ENCODE measurements at regions not wholly inside any gene's neighbourhood (a gene's known extent, or its start where the extent isn't known, plus 50 kb on each side); places are given as distances from the start of the nearest gene placed in this dataset.

GRCh38 chr4:24235618-24236017, 345.8 kb upstream of the PPARGC1A start:
- no peak overlapping the region for H3K4me3 ChIP-seq (ENCODE audit: low read depth, low read length)
- no peak for DNase-seq (ENCODE audit: low read depth)
- no peak for TF ChIP-seq CTCF (IDR thresholded peaks at IDR 0.05; ENCODE audit: control insufficient read depth, extremely low read depth, insufficient read depth)

GRCh38 chr4:24234288-24234848, 344.5 kb upstream of the PPARGC1A start:
- H3K4me3 ChIP-seq (ENCODE audit: low read depth, low read length), result no peak overlapping the region
- TF ChIP-seq CTCF (IDR thresholded peaks at IDR 0.05; ENCODE audit: control insufficient read depth, extremely low read depth, insufficient read depth), result no peak
- no peak for DNase-seq (ENCODE audit: low read depth)

GRCh38 chr4:24230955-24231354, 341.1 kb upstream of the PPARGC1A start:
- TF ChIP-seq CTCF (IDR thresholded peaks at IDR 0.05; ENCODE audit: control insufficient read depth, extremely low read depth, insufficient read depth), result no peak
- H3K4me3 ChIP-seq (ENCODE audit: low read depth, low read length), result no peak overlapping the region

GRCh38 chr4:24229978-24230377, 340.1 kb upstream of the PPARGC1A start:
- no peak for TF ChIP-seq CTCF (IDR thresholded peaks at IDR 0.05; ENCODE audit: control insufficient read depth, extremely low read depth, insufficient read depth)
- DNase-seq (ENCODE audit: low read depth), result no peak
- no peak overlapping the region for H3K4me3 ChIP-seq (ENCODE audit: low read depth, low read length)

More at GRCh38 chr4:24230955-24231354, 341.1 kb upstream of the PPARGC1A start:
- no peak for DNase-seq (ENCODE audit: low read depth)

- H3K4me3 ChIP-seq (ENCODE audit: low read depth, low read length), result no peak overlapping the region
- TF ChIP-seq CTCF (IDR thresholded peaks at IDR 0.05; ENCODE audit: control insufficient read depth, extremely low read depth, insufficient read depth), result no peak
- no peak for DNase-seq (ENCODE audit: low read depth)
Observed at GRCh38 chr4:24228692-24229091, 338.8 kb upstream of the PPARGC1A start.

GRCh38 chr4:24226667-24227066, 336.8 kb upstream of the PPARGC1A start:
- TF ChIP-seq CTCF (IDR thresholded peaks at IDR 0.05; ENCODE audit: control insufficient read depth, extremely low read depth, insufficient read depth), result no peak
- H3K4me3 ChIP-seq (ENCODE audit: low read depth, low read length), result no peak overlapping the region
- DNase-seq (ENCODE audit: low read depth), result no peak

GRCh38 chr4:24226023-24226422, 336.2 kb upstream of the PPARGC1A start:
- H3K4me3 ChIP-seq (ENCODE audit: low read depth, low read length), result no peak overlapping the region
- no peak for DNase-seq (ENCODE audit: low read depth)
- TF ChIP-seq CTCF (IDR thresholded peaks at IDR 0.05; ENCODE audit: control insufficient read depth, extremely low read depth, insufficient read depth), result no peak
